Stimulated activated CD8-positive, alpha-beta memory T cell treated with anti-CD3 and anti-CD28 coated beads, Interleukin-2, amount 100 ng/mL, for 1 hour (primary cell): ENCODE measurements at regions not wholly inside any gene's neighbourhood (a gene's known extent, or its start where the extent isn't known, plus 50 kb on each side); places are given as distances from the start of the nearest gene placed in this dataset.
"Not testable (repeated sequence)": the region's sequence is repeated elsewhere in the genome, so short reads cannot be mapped to it uniquely, and the experiment has no call there.

ENCODE experiments used
- DNase-seq, 2 donors: peaks; one replicate each; pipeline ENCODE4 v3.0.0-alpha.2; 2020; ENCODE audit warnings: low read depth in 2 of 2

GRCh38 chr9:41018948-41019347 is 109.5 kb downstream of the FOXD4L6 start:
- not testable (repeated sequence) for DNase-seq

- DNase-seq: not testable (repeated sequence)
Measured at GRCh38 chr9:41016699-41017098, 111.8 kb downstream of the FOXD4L6 start.

- not testable (repeated sequence) for DNase-seq
Measured at GRCh38 chr9:40999952-41000700, 128.4 kb downstream of the FOXD4L6 start.

- not testable (repeated sequence) for DNase-seq
Measured at GRCh38 chr9:40995490-40995889, 133.0 kb downstream of the FOXD4L6 start.

GRCh38 chr9:40993842-40994241 is 134.6 kb downstream of the FOXD4L6 start:
- DNase-seq: not testable (repeated sequence)

- not testable (repeated sequence) for DNase-seq
Measured at GRCh38 chr9:40993375-40993774, 135.1 kb downstream of the FOXD4L6 start.

- DNase-seq: not testable (repeated sequence)
Measured at GRCh38 chr9:40992472-40992821, 136.0 kb downstream of the FOXD4L6 start.

GRCh38 chr9:40991741-40992471 is 136.6 kb downstream of the FOXD4L6 start:
- peak; percentile 96 for DNase-seq

GRCh38 chr9:40991100-40991740 is 137.3 kb downstream of the FOXD4L6 start:
- not testable (repeated sequence) for DNase-seq

- DNase-seq: not testable (repeated sequence)
Measured at GRCh38 chr9:40986332-40986731, 142.1 kb downstream of the FOXD4L6 start.

GRCh38 chr9:40975351-40975750 is 153.1 kb downstream of the FOXD4L6 start:
- DNase-seq: not testable (repeated sequence)

GRCh38 chr9:40974912-40975311 is 153.6 kb downstream of the FOXD4L6 start:
- not testable (repeated sequence) for DNase-seq

- not testable (repeated sequence) for DNase-seq
Measured at GRCh38 chr9:40971773-40972172, 156.7 kb downstream of the FOXD4L6 start.

GRCh38 chr9:40970340-40970739 is 158.1 kb downstream of the FOXD4L6 start:
- not testable (repeated sequence) for DNase-seq

GRCh38 chr9:40962461-40962860 is 166.0 kb downstream of the FOXD4L6 start:
- not testable (repeated sequence) for DNase-seq

- not testable (repeated sequence) for DNase-seq
Measured at GRCh38 chr9:40951876-40952494, 176.5 kb downstream of the FOXD4L6 start.

- not testable (repeated sequence) for DNase-seq
Measured at GRCh38 chr9:40946228-40946627, 182.3 kb downstream of the FOXD4L6 start.

GRCh38 chr9:40942730-40943129 is 185.8 kb downstream of the FOXD4L6 start:
- not testable (repeated sequence) for DNase-seq

GRCh38 chr9:40939888-40940209 is 188.6 kb downstream of the FOXD4L6 start:
- not testable (repeated sequence) for DNase-seq

GRCh38 chr9:40939201-40939887 is 189.1 kb downstream of the FOXD4L6 start:
- DNase-seq: not testable (repeated sequence)

- DNase-seq: no peak
Measured at GRCh38 chr9:40935336-40935735, 193.1 kb downstream of the FOXD4L6 start.
